NCI-H510A treated with DMSO at 0.1 percent for 48 hours (cell line): ENCODE measurements at regions not wholly inside any gene's neighbourhood (a gene's known extent, or its start where the extent isn't known, plus 50 kb on each side); places are given as distances from the start of the nearest gene placed in this dataset.
"Not testable (repeated sequence)": the region's sequence is repeated elsewhere in the genome, so short reads cannot be mapped to it uniquely, and the experiment has no call there.

ENCODE experiments used
- DNase-seq: peaks from one replicate; lab custom pipeline; 2025; lab: John Stamatoyannopoulos, UW

DNA sequence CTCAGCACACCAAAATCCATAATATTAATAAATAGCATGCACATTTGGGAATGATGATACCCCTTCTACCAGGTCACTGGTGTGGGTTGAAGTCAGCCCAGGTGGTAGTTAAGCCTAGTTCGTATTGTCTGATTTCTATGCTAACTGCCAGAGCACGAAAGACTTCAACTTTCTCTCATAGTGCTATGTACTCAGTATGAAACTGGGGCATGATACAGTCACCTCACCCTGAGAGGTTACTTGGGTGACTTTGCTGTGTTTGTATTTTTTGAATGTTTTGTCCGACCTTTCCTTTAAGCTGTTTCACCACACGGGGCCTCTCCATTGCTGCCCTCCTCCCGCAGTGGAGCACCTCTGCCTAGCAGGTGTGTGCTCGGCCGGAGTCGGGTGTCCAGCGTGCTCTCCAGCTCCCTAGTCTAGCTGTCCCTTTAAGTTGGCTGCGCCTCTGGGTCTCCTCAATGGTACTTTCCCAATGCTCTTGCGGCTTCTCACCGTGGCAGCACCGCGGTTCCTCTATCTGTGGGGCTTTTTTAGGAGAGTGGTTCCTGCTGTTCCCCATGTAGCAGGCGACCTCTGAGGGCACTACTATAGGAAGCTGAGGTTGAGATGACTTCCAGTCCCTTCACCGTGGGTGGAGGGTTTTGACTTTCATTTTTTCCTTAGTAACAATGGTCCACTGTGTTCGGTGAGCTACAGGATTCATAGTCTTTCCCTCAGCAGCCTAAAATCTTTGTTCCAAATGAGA lies 524.0 kb upstream of the PFKP start:
- DNase-seq = no peak

DNA sequence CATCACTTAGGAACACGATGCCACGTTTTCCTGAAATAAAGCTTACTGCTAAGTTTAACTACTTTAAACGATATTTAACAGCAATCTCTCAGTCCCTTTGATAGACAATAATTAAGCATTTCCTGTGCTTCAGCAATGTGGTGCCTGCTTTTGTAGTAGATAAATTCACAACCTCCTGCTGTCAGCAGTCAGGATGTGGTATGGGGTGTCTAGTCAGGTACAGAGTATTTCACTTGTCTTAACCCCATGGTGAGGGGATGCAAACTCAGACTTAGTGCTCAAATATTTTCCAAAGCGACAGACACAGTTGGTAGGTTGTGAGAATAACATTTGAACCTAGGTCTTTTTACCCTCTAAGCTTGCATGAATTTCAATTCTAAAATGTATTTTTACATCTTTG lies 526.2 kb upstream of the PFKP start:
- DNase-seq = no peak

DNA sequence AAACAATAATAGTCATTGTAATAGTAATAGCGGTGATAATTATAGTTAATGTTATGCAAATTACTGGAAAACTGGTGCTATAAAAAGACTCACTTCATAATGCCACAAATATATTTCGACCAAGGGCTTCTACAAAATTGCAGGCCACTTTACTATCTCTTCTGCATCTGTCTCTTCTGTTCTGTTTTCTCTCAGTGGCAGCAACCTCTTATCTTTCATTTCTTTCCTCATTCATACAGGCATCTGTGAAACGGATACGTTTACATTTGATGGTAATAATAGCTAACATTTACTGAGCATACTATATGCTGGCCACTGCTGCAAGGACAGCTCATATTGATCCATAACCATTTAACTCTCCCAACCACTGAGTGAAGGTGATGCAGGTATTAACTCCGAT lies 537.4 kb upstream of the PFKP start:
- no peak for DNase-seq

DNA sequence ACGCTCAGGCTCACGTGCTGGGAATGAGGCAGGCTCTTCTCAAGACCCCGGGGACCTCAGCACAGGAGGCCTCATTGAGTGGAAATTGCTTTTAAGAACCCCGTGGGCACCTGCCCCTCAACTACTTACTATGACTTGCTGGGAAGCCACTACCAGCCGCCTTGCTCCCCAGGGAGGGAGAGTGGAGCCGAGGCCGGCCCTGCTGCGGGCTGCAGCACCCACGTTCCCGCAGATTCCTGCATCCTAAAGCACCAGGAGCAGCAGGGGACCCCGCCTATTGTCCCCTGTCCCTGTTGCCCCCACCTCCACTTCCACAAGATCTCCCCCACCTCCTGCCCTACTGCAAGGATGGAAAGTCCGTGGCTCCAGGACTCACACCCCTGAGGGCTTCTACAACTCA lies 541.6 kb upstream of the PFKP start:
- no peak for DNase-seq

DNA sequence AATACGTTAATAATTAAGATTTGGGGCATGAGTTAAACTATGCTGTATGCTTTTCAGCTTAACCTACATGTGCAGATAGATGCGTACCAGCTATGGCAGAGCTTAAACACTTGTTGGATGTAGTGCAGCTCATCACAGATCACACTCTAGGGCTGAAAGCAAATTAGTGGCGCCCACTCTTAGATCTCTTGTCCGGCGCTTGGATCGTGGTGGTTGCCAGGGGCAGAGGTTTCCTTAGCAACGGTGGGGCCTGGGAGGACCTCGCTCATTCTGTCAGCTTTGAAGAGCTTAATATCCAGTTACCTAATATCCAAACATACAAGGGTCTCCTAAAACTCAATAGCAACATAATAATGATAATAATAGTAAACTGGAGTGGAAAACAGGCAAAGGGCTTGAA lies 548.2 kb upstream of the PFKP start:
- DNase-seq = no peak

DNA sequence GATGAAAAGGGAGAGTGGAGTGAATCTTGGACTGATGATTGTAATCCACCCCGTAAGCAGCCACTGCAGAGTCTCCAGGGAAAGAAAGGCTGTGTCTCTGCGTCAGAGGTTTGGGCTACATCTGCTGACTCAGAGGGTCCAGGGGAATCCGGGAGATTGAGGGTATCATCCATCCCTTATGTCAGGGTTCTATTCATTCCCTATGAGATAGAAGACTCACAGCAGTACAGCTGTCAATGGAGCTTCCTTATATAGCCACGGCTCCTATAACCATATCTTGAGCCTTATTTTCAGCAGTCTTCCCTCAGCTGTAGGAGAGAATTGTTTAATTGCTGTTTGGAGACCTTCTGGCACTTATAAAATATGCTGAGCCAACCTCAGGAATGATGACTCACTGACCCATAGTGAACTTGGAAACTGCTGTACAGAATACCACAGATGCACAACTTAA lies 558.2 kb upstream of the PFKP start:
- no peak for DNase-seq

DNA sequence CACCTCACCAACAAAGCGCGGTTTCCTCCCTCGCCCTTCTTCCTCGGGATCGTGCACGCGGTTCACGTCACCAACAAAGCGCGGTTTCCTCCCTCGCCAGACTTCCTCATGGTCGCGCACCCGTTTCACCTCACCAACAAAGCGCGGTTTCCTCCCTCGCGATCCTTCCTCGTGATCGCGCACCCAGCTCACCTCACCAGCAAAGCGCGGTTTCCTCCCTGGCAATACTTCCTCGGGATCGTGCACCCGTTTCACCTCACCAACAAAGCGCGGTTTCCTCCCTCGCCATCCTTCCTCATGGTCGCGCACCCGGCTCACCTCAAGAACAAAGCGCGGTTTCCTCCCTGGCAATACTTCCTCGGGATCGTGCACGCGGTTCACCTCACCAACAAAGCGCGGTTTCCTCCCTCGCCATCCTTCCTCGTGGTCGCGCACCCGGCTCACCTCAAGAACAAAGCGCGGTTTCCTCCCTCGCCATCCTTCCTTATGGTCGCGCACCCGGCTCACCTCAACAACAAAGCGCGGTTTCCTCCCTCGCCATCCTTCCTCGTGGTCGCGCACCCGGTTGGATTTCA lies 565.9 kb upstream of the PFKP start:
- DNase-seq = not testable (repeated sequence)

DNA sequence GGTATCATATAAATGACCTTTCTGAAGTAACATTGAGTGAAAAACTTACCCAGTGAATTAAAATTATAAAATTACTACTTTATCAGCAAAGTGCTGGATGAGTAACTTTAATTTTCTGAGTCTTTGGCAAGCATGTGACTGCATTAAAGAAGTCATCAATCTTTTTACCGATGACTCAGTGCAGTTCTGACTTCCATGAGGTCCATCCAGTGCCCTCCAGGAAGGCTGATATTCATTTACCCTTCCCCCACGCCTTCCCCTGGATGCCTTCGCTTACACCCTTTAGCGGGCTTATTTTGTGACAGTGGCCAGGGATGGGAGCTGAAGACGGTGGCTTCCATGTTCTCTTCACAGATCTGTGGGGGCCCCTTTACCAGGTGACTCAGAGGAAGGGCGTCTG lies 572.9 kb upstream of the PFKP start:
- no peak for DNase-seq

DNA sequence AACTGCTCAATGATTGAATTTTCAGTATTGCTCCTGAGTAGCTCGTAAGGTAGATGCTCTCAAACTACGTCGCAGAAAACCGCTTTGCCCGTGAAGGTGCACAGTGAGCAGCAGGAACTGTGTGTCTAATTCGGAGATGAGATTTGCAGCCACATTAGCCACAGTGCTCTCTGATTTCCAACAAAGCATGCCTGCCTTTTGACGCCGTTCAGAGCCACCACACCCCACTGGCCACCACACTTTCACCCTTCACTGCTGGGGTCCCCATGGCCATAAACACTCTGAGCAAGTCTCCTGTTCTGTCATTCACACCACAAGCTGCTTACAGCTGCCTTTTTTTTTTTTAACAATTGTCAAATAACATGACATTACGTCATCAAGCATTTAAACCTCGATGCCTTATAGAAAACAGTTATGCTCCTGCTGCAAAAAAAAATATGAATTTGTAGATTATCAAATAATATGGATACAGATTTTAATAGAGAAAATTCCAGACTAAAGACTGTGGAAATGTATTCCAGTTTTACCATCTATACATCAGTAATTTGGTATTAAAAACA lies 578.8 kb upstream of the PFKP start:
- DNase-seq = no peak

DNA sequence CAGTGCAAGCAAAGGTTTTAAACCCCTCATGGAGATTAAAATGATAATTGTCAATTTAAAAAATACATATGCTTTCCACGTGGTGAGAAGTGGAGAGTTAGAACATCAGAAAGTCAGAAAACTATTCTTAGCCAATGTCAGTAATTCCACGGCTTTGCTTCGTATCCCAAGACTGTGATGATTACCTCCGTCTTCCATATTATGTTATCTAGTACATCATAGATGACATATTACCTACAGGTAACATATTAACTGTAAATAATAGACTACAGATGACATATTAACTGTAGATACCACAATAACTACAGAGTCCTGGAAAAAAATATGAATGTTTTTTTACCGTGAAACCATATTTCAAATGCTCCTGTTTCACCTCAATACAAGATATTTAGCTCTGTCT lies 579.4 kb upstream of the PFKP start:
- no peak for DNase-seq

DNA sequence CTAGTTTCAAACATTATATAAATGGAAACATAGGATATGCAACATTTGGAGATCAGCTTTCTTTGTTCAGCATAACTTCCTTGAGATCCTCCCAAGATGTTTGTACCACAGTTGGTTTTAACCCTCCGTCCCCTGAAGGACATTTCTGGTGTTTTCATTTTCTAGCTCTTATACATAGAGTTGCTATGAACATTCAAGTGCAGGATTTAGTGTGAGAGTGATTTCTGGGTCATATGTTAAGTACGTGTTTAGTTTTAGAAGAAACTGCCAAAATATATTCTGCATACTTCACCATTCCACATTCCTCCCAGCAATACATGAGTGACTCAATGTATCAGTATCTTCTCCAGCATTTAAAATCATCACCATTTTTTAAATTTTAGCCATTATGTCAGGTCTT lies 588.7 kb upstream of the PFKP start:
- DNase-seq = no peak

DNA sequence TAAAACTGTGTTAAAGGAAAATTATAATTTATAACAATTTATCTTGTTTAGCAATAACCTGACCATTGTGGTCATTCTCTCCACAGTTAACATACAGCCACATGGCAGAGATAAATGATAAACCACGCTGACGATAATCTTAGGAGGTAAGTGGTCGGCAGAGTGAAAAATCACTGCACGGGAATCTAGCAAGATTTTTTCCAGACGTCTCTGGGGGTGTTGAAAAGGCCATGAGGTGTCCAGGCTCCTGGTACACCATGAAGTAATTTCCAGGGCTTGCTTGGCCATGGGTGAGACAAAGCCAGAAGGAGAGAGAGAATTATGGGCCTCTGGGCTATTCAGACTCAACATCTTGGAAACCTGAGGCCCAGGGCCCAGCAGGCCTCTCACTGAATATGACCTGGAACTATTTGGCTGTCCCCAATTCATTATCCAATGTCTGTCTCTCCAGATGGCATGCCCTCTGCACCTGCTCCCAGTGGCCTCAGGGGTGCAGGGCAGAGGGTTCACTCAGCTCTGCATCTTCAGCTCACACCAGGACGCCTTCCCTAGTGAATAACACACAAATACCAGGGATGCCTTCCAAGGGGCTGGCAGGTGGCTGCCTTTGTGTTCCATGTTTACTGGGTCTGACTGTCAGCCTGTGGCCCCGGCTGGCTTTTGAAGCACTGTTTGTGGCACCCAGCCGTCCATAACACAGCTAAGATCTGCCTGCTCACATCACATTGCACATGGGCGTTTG lies 590.4 kb upstream of the PFKP start:
- DNase-seq = peak; percentile 9

DNA sequence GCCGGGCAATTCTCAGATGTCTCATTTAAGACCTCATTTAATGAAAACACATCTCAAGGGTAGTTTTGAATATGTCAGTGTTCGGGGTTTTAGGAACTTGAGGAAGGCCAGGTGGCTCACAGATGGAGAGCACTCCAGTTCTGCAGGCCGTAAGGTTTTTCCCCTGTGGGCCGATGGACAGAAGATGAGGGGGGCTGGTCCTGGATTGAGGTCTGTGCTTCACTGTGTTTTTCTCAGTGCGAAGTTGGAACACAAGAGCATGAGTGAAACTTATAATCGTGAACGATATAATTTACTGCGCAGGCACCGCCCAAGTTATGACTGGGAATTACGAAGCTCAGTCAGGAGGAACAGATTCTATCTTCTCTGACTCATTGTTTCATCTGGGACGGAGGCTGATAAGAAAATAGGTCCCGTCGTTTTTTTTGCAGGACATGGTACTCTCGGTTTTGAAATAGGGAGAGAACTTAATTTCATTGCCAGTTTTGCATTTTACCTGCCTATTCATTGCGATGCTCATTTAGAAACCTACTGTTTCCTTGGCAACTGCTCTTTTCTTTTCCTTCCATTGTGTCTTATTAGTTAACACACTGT lies 591.0 kb upstream of the PFKP start:
- no peak for DNase-seq

DNA sequence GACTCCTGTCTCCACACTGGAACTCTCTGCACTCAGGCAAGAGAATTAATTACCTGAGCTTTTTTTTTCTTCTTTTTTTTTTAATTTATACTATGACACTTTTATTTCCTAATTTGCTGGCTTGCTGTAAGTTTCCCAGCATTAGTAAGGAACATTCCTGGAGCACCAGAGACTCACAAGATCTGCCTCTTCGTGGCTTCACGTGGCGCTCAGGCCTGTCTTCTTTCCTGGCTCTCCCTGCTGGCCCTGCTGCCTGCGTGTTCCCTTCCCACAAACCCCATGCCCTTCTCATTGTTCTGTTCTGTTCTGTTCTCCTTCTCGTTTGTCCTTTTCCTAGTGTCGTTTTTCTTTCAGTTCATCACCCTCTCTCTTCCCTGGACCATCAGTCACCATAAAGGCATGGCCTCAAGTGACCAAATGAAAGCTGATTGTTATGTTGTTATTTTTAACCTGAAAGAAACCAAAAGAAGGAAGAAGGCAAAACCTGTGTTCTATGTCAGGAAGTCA lies 591.6 kb upstream of the PFKP start:
- no peak for DNase-seq

DNA sequence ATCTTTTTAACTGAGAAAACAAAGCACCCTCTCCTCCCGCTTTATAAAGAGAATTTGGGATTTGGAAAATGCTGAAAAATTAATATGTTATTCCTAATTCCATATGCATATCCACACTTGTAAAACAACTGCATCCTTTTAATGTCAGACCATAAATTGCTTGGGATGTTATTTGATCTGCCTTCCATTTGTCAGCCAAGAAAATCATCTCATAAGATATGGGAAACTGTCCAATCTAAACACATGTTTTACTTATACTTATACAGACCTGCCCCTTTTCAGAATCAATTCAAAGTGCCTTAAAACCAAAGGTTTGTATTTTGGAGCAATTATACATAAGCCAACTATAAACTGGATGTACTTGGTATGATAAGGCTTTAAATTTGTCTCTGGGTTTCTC lies 595.5 kb upstream of the PFKP start:
- DNase-seq = no peak

DNA sequence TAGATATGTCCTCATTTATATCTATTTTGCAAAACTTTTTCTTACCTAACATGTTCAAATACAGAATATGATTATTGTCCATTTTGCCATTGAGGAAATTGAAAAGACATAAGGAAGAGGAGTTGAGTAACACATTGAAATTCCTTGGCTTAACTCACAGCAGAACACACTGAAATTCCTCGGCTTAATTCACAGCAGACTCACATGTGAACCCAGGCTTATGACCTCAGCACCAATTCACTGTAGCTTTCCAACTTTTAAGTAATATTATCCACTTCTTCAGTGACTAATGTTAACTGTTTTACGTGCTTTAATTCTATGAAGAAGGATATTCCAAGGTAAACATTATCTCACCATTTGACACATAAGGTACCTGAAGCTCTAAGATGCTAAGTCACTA lies 597.5 kb upstream of the PFKP start:
- DNase-seq = no peak

DNA sequence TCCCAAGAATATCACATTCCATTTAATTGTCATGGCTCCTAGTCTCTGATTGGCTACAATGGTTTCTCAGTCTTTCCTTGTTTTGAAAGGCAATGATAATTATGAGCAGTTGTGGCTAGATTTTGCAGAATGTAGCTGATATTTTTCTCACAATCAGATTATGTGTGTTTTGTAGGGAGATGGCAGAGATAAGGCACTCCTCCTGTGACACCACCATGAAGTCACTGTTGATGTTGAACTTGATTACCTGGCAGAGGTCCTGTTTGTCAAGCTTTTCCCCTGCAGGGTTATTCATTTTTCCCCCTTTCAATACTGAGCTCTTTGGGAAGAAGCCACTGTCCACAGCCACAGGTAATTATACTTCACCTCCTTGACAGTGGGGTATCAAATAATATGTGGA lies 602.9 kb upstream of the PFKP start:
- DNase-seq = no peak

DNA sequence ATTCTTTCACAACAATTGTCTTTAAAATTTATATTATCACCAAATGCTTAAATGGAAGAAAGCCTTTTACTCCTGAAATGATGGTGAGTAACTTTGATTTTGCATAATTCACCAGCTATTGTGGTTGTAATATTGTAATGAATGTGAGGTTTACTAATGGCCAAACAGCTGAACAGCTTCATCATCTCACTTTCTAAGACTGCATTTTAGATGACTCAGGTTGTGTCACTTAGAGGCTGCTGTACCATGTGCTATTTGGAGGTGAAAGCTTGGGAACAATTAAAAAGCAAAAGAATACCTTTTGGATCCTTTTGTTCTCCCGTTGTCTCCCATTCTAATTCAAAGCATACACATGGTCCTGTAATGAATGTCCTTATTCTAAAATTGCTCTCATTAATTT lies 604.0 kb upstream of the PFKP start:
- DNase-seq = no peak

DNA sequence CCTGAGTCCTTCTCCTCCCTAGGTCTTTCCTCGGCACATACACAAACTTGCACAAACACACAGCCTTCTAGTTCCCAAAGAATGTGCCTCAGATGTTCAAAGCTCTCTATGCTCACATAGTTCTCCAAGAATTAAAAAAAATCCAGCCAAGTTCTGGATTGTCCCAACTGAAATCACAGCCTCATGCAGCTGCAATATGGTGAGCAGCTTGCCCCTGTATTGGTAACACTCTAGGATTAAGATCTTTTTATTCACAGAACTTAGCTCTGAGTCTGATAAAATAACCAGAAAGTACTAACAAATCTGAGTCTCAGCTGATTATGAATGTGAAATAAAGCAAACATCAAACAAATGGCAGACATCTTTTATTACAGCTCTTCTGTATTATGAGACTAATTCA lies 604.8 kb upstream of the PFKP start:
- no peak for DNase-seq

DNA sequence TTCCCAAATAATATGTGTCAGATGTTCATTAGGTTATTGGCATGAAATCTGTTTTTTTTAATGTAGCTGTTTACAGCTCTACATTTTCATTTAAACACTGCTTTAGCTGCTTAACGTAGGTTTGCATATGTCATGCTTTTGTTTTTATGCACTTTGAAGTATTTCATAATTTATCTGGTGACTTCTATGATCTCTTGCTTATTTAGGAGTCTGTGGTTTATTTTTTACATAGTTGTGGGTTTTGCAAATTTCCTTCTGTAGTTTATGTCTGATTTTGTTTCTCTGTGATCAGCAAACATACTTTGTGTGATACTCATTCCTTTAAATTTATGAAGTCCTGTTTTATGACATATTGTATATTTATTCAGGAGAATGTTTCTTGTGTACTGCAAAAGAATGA lies 606.5 kb upstream of the PFKP start:
- no peak for DNase-seq

DNA sequence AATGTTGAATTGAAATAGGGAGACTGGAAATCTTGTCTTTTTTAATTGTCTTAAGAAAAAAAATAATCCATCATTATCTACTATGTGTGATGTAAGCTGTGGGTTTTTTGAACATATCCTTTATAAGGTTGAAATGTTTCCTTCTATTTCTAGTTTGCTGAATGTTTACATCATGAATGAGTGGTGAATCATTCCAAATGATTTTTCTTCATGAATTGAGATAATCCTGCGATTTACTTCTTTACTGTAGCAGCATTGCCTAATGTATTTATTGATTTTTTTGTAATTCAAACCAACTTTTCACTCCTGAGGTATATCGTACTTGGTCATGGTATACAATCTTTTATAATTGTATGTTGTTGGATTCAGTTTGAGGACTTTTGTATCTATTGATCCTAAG lies 607.6 kb upstream of the PFKP start:
- DNase-seq = no peak

DNA sequence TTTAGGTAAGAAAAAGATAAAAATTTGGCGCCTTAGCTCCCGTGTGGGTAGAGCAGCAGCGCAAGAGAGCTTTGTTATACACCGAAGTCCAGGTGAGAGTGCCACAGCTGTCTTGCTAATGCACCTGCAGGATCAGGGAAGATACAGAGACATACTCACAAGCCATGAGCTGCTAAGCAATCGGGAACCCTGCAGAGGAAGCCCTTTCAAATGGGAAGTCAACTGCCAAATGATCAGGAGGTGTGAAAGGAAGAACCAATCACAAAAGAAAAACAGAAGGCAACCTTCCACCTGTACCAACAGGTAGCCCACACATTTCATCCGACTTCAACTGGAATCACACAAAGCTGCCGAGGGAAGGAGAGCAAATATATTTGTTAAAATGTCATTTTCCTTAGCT lies 610.5 kb upstream of the PFKP start:
- DNase-seq = no peak

DNA sequence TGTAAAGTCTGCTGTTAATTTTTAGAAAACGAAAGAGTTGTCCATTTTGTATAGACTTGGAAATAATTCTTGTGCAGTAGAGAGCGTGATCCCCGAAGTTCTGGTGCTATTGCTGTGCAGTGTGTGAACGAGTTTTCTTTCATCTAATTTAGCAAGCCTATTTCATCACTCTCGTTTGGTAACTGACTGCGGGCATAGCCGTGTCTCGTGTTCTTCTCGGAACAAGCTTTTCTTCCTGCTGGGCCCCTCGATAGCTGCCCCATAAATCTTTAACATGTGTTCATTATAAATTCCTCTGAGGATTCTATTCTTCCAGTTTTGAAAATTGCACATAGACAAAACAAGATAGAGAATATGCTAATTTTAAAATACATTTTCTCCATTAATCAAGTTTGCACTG lies 622.0 kb upstream of the PFKP start:
- no peak for DNase-seq
